GM10248 (cell line): ENCODE measurements at regions not wholly inside any gene's neighbourhood (a gene's known extent, or its start where the extent isn't known, plus 50 kb on each side); places are given as distances from the start of the nearest gene placed in this dataset.

Source experiments
- CTCF ChIA-PET: fragments of 300-600 bp; sonication (Branson Sonifier 250); formaldehyde crosslinking; extraction: SDS; loops from one replicate; lab custom pipeline; 2021; ENCODE audit warnings: antibody characterized with exemption; lab: Yijun Ruan, JAX
- POLR2A ChIA-PET: fragments of 350-650 bp; sonication (Branson Sonifier 250); formaldehyde crosslinking; extraction: SDS; loops from one replicate; lab custom pipeline; 2020; ENCODE audit warnings: antibody characterized with exemption; lab: Yijun Ruan, JAX
- DNase-seq: peaks from one replicate; pipeline ENCODE4 v3.0.0; 2012; ENCODE audit errors: extremely low spot score
- TF ChIP-seq, protein P1 (sequence below): IDR thresholded peaks from 2 replicates; pipeline ENCODE4 v1.5.1; 2012; ENCODE audit warnings: mild to moderate bottlenecking, low read depth; ENCODE audit errors: extremely low read depth, missing control alignments, control extremely low read depth

DNA sequence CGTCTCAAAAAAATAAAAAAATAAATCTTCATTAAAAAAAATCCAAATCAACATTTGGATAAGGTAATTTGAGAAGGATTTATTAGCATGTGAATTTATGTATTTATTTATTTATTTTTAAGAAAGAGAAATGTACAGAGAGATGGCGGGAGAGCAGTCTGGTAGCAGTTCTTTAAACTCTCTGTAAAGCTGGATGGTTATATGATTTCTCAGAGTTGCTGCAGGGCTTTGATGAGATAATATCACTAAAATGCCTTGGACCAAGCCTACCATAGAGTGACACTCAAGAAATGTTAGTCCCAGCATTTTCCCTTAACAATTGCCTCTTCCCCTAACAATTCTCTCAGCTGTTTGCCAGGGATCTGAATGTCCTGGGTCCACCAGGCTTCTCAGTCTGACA lies 103.4 kb upstream of the LNX1 start:
- ChIA-PET CTCF (interaction anchor here (3.4 kb wide), 1 partner anchor 11 kb away, joined by 21 read pairs; no protein-coding TSS in a partner anchor), POLR2A (no interaction called here)
- no peak for DNase-seq
- TF ChIP-seq, protein P1, sequence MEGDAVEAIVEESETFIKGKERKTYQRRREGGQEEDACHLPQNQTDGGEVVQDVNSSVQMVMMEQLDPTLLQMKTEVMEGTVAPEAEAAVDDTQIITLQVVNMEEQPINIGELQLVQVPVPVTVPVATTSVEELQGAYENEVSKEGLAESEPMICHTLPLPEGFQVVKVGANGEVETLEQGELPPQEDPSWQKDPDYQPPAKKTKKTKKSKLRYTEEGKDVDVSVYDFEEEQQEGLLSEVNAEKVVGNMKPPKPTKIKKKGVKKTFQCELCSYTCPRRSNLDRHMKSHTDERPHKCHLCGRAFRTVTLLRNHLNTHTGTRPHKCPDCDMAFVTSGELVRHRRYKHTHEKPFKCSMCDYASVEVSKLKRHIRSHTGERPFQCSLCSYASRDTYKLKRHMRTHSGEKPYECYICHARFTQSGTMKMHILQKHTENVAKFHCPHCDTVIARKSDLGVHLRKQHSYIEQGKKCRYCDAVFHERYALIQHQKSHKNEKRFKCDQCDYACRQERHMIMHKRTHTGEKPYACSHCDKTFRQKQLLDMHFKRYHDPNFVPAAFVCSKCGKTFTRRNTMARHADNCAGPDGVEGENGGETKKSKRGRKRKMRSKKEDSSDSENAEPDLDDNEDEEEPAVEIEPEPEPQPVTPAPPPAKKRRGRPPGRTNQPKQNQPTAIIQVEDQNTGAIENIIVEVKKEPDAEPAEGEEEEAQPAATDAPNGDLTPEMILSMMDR: no peak

DNA sequence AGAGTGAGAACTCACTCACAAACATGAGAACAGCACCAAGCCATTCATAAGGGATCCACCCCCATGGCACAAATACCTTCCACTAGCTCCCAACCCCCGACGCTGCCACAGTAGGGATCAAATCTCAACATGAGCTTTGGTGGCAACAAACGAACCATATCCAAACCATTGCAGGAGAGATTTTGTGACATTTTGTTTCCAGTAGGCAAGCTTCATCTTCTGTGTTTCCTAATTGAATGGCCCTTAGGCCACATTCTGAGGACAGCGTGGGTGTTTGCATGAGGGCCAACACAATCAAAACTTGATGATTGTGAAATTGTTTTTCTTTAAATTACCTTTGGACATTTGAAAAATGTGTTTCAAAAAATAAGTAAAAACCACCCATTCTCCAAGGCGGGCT lies 102.6 kb upstream of the LNX1 start:
- ChIA-PET CTCF (interaction anchor here (0.8 to 3.4 kb wide), 3 partner anchors 10 to 12 kb away, joined by 3 to 21 read pairs (median 4); no protein-coding TSS in a partner anchor), POLR2A (no interaction called here)
- TF ChIP-seq, protein P1: no peak
- no peak for DNase-seq

DNA sequence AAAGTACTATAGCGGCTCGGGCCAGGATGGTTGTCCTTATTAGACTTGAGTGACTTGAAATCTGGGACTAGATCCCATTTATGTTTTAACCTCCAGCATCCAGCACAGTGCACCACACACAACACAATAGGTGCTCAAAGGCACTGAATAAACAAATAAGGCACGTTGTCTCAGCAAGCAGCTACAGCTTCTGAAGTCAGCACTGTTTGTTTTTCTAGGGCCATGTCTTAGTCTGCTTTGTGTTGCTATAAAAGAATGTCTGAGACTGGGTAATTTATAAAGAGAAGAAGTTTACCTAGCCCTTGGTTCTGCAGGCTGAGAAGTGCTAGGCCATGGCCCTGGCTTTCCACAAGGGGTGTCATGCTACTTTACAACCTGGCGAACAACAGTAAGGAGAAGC lies 102.1 kb upstream of the LNX1 start:
- no peak for DNase-seq
- POLR2A ChIA-PET: no interaction called here
- TF ChIP-seq, protein P1: no peak

DNA sequence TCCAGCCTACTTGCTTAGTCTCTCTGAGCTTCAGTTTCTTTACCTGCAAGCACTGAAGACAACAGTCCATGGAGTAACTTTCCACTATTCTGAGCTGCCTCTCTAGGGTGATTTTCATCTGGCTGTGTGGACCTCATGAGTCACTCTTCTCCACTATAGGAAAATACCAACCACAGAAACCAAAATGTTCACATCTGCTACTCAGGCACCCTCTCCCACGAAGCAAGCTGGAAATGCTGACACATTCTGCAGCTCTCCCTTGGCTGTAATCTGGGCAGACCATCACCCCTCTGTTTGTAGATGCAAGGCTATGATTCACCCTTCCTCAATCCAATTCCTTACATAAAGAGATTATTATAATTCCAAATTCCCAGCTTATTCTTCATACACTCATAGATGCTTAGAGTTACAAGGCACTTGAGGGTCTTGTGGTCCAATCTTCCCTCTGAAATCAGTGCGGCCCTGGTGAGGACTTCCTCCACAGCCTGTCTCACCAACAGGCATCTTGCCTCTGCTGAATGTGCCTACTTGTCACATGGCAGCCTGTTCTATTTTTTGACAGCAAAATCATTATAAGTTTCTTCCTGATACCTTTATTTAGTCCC lies 97.0 kb upstream of the LNX1 start:
- CTCF ChIA-PET: interaction anchor here (1.0 to 5.4 kb wide), 4 partner anchors 10 to 18 kb away, joined by 3 to 32 read pairs (median 8); no protein-coding TSS in a partner anchor
- DNase-seq: peak; percentile 26

More for the DNA sequence above, 102.1 kb upstream of the LNX1 start:
- CTCF ChIA-PET: interaction anchor here (0.8 to 3.4 kb wide), 3 partner anchors 9 to 12 kb away, joined by 3 to 21 read pairs (median 4); no protein-coding TSS in a partner anchor

DNA sequence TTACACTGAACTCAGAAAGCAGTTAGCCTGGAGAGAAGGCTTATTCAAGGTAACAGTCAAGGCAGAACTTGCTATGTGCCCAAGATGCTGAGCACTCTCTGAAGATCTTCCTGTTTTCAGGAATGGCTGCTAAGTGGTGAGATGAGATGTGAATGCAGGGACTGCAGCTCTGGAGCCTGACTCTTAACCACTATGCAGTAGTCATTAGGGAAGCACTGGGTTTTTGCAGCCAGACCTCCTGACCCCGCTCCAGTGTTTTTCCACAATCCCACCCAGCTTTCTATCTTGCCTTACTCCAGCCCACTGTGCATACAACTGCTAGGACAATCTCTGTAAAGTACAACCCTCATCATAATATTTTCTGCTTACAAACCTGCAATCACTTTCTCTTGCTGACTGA lies 95.2 kb upstream of the LNX1 start:
- no peak for DNase-seq
- CTCF ChIA-PET: interaction anchor here (5.4 kb wide), 1 partner anchor 20 kb away, joined by 32 read pairs; no protein-coding TSS in a partner anchor
- TF ChIP-seq, protein P1: no peak
- POLR2A ChIA-PET: no interaction called here

More for the DNA sequence above, 97.0 kb upstream of the LNX1 start:
- TF ChIP-seq, protein P1: no peak
- POLR2A ChIA-PET: interaction anchor here (0.5 kb wide), 1 partner anchor 19 kb away, joined by 3 read pairs; no protein-coding TSS in a partner anchor

DNA sequence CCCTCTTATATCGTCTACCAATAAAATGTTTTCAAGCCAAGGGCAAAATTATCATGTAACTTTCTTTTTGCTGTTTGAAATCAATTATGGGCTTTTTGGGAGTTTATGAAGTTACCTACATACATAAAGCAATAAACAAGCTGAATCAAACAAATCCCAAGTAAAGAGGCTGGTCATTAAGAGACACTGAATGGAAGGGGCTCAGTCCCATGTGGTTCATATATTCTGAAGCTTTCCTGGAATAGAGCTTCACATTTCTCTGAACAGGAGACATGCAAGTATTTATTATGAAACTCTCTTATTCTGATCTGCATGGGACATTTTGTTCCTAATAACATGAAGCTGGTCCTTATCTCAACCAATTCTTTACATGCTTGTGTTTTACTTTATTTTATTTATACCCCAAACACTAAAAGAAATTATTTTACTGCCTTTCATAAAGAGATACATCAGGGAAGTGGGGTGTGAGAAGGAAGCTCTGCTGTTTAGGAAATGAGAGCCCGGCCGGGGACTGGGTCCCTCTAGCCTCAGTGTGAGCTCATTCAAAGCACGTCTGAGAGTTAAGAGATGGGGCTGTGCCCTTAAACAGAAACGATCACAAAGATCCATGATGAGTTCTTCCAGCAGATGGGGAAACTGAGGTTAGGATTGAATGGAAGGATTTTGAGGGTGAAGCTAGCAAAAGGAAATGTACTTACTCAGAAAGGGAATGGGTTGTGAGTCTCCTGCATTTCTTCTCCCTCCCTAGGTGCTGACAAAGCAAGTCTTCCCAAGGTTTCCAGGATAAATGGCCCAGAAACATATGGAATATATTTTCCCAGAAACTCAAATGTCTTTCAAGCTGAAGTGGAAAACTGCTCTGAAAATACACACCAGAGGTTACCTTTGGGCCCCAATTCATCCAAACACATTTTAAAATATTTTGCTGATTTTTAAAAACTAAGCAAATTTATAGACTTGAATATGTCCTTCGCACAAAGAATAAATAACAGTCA lies 93.1 kb upstream of the LNX1 start:
- DNase-seq: no peak
- TF ChIP-seq, protein P1: no peak
- CTCF ChIA-PET: interaction anchor here (0.7 to 2.1 kb wide), 8 partner anchors 9 to 68 kb away, joined by 3 to 12 read pairs (median 4); no protein-coding TSS in a partner anchor
- POLR2A ChIA-PET: no interaction called here
